GM19397 (cell line): ENCODE measurements at regions not wholly inside any gene's neighbourhood (a gene's known extent, or its start where the extent isn't known, plus 50 kb on each side); places are given as distances from the start of the nearest gene placed in this dataset.
"Not testable (repeated sequence)": the region's sequence is repeated elsewhere in the genome, so short reads cannot be mapped to it uniquely, and the experiment has no call there.

Source experiments
- ATAC-seq: cut with Tn5 transposase; IDR thresholded peaks from one replicate; pipeline ENCODE4 v1.9.1; 2021; ENCODE audit warnings: mild to moderate bottlenecking, moderate library complexity; ENCODE audit not compliant: unreplicated experiment

GRCh38 chr14:86065407-86065806 lies 535.5 kb downstream of the FLRT2 start:
- no peak for ATAC-seq

GRCh38 chr14:86064595-86064994 lies 534.7 kb downstream of the FLRT2 start:
- not testable (repeated sequence) for ATAC-seq

- ATAC-seq = no peak
These were observed 527.2 kb downstream of the FLRT2 start for GRCh38 chr14:86057018-86057667.

- ATAC-seq = no peak
These were observed 525.6 kb downstream of the FLRT2 start for GRCh38 chr14:86055512-86056075.

GRCh38 chr14:86052868-86053267 lies 522.9 kb downstream of the FLRT2 start:
- no peak for ATAC-seq

- no peak for ATAC-seq
These were observed 520.8 kb downstream of the FLRT2 start for GRCh38 chr14:86050757-86051156.

- ATAC-seq = no peak
These were observed 520.2 kb downstream of the FLRT2 start for GRCh38 chr14:86050072-86050683.

- ATAC-seq = no peak
These were observed 509.2 kb downstream of the FLRT2 start for GRCh38 chr14:86039176-86039575.

GRCh38 chr14:86038387-86039042 lies 508.6 kb downstream of the FLRT2 start:
- peak; percentile 96 for ATAC-seq

GRCh38 chr14:86035882-86036281 lies 505.9 kb downstream of the FLRT2 start:
- peak; percentile 74 for ATAC-seq

GRCh38 chr14:86027990-86028389 lies 498.0 kb downstream of the FLRT2 start:
- no peak for ATAC-seq

- ATAC-seq = no peak
These were observed 497.2 kb downstream of the FLRT2 start for GRCh38 chr14:86027144-86027543.

GRCh38 chr14:86022031-86022629 lies 492.2 kb downstream of the FLRT2 start:
- no peak for ATAC-seq

GRCh38 chr14:86020841-86021240 lies 490.9 kb downstream of the FLRT2 start:
- no peak for ATAC-seq

- ATAC-seq = no peak
These were observed 486.0 kb downstream of the FLRT2 start for GRCh38 chr14:86015941-86016340.

GRCh38 chr14:86015511-86015910 lies 485.6 kb downstream of the FLRT2 start:
- ATAC-seq = no peak

GRCh38 chr14:86013641-86014040 lies 483.7 kb downstream of the FLRT2 start:
- no peak for ATAC-seq

- ATAC-seq = no peak
These were observed 482.5 kb downstream of the FLRT2 start for GRCh38 chr14:86012461-86012860.

GRCh38 chr14:86003998-86004397 lies 474.1 kb downstream of the FLRT2 start:
- no peak for ATAC-seq

GRCh38 chr14:85996551-85996950 lies 466.6 kb downstream of the FLRT2 start:
- no peak for ATAC-seq

GRCh38 chr14:85991156-85991555 lies 461.2 kb downstream of the FLRT2 start:
- ATAC-seq = no peak

- ATAC-seq = no peak
These were observed 458.0 kb downstream of the FLRT2 start for GRCh38 chr14:85987907-85988306.
